GM12873 (cell line): ENCODE measurements at regions not wholly inside any gene's neighbourhood (a gene's known extent, or its start where the extent isn't known, plus 50 kb on each side); places are given as distances from the start of the nearest gene placed in this dataset.

ENCODE experiments used
- TF ChIP-seq, protein P1 (sequence below): IDR thresholded peaks from 2 replicates; pipeline ENCODE4 v1.5.1; 2012; ENCODE audit warnings: low read depth, mild to moderate bottlenecking, moderate library complexity, low read length, control low read depth; ENCODE audit not compliant: insufficient read depth; ENCODE audit errors: missing control alignments

DNA sequence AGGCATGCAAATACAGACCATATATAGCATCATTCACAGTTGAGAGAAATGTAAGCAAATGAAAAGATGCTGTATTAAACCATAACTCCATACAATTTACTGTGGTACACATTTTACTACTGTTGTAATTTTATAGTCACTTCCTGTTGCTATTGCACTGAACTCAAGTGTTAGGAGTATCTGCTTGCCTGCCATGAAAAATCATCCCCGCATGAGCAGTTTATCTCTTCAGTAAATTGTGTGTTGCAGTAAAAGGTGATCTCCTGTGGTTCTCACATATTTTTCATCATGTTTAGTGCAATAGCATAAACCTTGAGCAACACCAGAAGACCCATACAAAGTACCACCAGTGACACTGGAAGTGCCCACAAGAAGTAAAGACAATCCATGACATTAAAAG, 1153.4 kb downstream of the FAT4 start:
- TF ChIP-seq, protein P1, sequence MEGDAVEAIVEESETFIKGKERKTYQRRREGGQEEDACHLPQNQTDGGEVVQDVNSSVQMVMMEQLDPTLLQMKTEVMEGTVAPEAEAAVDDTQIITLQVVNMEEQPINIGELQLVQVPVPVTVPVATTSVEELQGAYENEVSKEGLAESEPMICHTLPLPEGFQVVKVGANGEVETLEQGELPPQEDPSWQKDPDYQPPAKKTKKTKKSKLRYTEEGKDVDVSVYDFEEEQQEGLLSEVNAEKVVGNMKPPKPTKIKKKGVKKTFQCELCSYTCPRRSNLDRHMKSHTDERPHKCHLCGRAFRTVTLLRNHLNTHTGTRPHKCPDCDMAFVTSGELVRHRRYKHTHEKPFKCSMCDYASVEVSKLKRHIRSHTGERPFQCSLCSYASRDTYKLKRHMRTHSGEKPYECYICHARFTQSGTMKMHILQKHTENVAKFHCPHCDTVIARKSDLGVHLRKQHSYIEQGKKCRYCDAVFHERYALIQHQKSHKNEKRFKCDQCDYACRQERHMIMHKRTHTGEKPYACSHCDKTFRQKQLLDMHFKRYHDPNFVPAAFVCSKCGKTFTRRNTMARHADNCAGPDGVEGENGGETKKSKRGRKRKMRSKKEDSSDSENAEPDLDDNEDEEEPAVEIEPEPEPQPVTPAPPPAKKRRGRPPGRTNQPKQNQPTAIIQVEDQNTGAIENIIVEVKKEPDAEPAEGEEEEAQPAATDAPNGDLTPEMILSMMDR: no peak

DNA sequence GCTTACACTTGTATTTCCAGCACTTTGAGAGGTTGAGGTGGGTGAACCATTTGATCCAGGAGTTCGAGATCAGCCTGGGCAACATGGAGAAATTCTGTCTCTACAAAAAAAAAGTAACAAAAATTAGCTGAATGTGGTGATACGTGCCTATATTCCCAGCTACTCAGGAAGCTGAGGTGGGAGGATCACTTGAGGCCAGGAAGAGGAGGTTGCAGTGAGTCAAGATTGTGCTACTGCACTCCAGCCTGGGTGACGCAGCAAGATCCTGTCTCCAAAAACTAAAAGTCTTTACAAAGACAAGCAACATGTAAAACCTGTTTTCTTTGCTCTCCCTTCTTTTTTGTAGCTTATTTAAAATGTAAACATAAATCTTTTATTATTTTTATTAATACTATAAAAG, 1156.1 kb downstream of the FAT4 start:
- TF ChIP-seq, protein P1: no peak

DNA sequence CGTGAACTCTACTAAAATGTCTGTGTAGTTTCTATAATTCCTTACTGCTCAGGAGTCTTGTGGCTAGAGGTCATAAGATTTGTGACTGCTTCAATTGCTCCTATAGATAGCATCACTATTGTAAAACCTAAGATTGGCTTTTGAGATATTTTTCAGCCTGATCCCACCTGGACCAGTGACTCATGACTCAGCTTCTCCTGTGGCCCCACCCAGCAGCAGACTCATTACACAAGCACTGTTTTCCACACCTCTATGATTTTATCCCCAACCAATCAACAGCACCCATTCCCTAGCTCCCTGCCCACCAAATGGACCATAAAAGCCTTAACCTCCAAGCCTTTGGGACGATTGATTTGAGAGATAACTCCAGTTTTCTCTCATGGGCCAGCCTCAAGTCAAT, 1157.0 kb upstream of the INTU start:
- TF ChIP-seq, protein P1: no peak

DNA sequence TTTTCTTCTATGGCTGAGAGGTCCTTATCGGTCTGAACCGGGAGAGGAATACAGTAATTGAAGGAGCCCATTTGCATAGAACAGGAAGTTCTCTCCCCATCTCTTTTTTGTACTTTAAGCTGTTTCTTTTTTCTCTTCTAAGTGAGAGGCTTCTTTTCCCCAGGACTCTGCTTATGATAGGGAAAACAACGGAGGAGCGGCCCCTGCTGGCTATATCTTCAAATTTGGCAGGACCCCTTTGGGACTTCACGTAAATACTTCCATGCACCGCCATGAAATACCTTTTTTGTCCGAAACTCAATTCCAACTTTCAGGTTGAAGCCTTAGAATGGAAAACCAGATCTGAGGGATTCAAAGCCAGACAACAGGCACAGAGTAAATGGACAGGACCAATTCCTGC, 1153.0 kb upstream of the INTU start:
- TF ChIP-seq, protein P1: no peak

DNA sequence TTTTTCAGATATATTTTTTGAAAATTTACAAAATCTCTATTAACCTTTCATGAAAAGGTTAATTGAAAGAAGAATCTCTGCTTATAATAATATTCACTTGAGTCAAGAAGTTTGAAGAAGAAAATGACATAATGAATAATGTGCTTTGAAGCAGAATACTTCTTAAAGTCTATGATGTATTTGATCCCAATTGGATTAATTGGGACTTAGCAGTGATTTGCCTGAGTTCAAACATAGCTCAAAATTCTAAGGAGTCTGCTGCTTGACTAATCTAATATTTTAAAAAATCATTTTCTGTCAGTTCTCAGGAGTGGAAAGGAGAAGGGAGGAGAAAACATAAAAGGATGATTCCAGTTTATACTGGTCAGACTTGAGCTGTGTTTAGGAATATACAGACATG, 1150.4 kb upstream of the INTU start:
- TF ChIP-seq, protein P1: no peak

DNA sequence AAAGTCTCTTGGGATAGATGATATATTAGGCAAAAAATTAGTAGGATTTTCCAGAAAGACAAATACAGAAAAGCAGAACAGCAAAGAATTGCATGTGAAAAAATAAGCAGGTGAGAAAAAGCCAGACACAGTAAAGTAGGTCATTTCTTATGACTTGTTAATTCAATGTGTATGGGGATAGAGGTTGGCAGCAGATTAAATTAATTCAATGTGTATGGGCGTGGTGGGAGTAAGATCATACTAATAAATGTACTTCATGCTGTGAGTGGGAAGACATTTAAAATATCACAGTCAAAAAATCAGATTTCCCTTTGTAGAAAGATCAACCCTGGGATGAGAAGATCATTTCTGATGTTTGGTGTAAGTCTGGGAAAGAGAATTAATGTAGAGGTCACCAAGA, 1146.4 kb upstream of the INTU start:
- TF ChIP-seq, protein P1: no peak

DNA sequence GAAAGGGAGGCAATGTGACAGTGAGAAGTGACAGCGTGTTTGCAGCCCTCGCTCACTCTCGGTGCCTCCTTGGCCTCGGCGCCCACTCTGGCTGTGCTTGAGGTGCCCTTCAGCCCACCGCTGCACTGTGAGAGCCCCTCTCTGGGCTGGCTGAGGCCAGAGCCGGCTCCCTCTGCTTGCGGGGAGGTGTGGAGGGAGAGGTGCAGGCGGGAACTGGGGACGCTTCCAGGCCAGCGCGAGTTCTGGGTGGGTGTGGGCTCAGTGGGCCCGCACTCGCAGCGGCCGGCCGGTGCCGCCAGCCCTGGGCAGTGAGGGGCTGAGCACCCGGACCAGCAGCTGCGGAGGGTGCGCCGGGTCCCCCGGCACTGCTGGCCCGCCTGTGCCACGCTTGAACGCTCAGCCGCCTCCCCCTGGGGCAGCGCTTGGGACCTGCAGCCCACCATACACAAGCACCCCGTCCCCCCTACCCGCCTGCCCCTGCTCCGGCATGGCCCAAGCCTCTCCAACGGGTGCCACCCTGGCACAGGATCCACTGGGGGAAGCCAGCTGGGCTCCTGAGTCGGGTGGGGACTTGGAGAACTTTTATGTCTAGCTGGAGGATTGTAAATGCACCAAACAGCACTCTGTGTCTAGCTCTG, 1142.8 kb upstream of the INTU start:
- TF ChIP-seq, protein P1: no peak
